ENCODE measurements at regions not wholly inside any gene's neighbourhood (a gene's known extent, or its start where the extent isn't known, plus 50 kb on each side); places are given as distances from the start of the nearest gene placed in this dataset.
"Not testable (repeated sequence)": the region's sequence is repeated elsewhere in the genome, so short reads cannot be mapped to it uniquely, and the experiment has no call there.

GRCh38 chr2:132324005-132324404 lies 92.6 kb upstream of the GPR39 start:
- DNase-seq; H4K20me1 ChIP-seq (ENCODE audit: insufficient read depth); H3K79me2 ChIP-seq (ENCODE audit: insufficient read depth); CTCF ChIA-PET; H3K36me3 ChIP-seq (replicated peaks in 1 of 2; ENCODE audit: control insufficient read depth in 1 of 2, insufficient read depth in 2 of 2, low read length in 1 of 2); H3K27ac ChIP-seq (ENCODE audit: low read depth in 2 of 2, low read length in 1 of 2); H3K27me3 ChIP-seq (ENCODE audit: insufficient read depth); H3K4me1 ChIP-seq (ENCODE audit: control insufficient read depth in 1 of 2, insufficient read depth in 2 of 2, low read depth in 1 of 2, low read length in 1 of 2); H3K9ac ChIP-seq; POLR2A ChIA-PET; H3F3A ChIP-seq (replicated peaks; ENCODE audit: insufficient read depth); H2AFZ ChIP-seq (ENCODE audit: low read depth); H3K9me2 ChIP-seq; H3K4me2 ChIP-seq; H3K4me3 ChIP-seq (ENCODE audit: low read depth in 2 of 2, low read length in 1 of 2); H3K9me3 ChIP-seq: not testable (repeated sequence)
- 58% methylated on average over 1 of the region's 1 CpG for WGBS (ENCODE audit: low lambda C conversion rate)

GRCh38 chr2:132332345-132333033 lies 84.1 kb upstream of the GPR39 start:
- H3K9ac ChIP-seq; H3K36me3 ChIP-seq (replicated peaks in 1 of 2; ENCODE audit: control insufficient read depth in 1 of 2, insufficient read depth in 2 of 2, low read length in 1 of 2); H3K27me3 ChIP-seq (ENCODE audit: insufficient read depth); H3K4me2 ChIP-seq; POLR2A ChIA-PET; H3K9me3 ChIP-seq; CTCF ChIA-PET; H3K4me1 ChIP-seq (ENCODE audit: control insufficient read depth in 1 of 2, insufficient read depth in 2 of 2, low read depth in 1 of 2, low read length in 1 of 2); H3K9me2 ChIP-seq; H2AFZ ChIP-seq (ENCODE audit: low read depth); H3K4me3 ChIP-seq (ENCODE audit: low read depth in 2 of 2, low read length in 1 of 2); H3K79me2 ChIP-seq (ENCODE audit: insufficient read depth); H4K20me1 ChIP-seq (ENCODE audit: insufficient read depth); H3K27ac ChIP-seq (ENCODE audit: low read depth in 2 of 2, low read length in 1 of 2); H3F3A ChIP-seq (replicated peaks; ENCODE audit: insufficient read depth); DNase-seq: not testable (repeated sequence)
- WGBS (ENCODE audit: low lambda C conversion rate) = 73% methylated on average over 21 of the region's 28 CpGs

- H3K9me3 ChIP-seq; H3K4me3 ChIP-seq (ENCODE audit: low read depth in 2 of 2, low read length in 1 of 2); H3K36me3 ChIP-seq (replicated peaks in 1 of 2; ENCODE audit: control insufficient read depth in 1 of 2, insufficient read depth in 2 of 2, low read length in 1 of 2); H3K4me2 ChIP-seq; H4K20me1 ChIP-seq (ENCODE audit: insufficient read depth); H3K9ac ChIP-seq; H3F3A ChIP-seq (replicated peaks; ENCODE audit: insufficient read depth); H2AFZ ChIP-seq (ENCODE audit: low read depth); H3K9me2 ChIP-seq; H3K4me1 ChIP-seq (ENCODE audit: control insufficient read depth in 1 of 2, insufficient read depth in 2 of 2, low read depth in 1 of 2, low read length in 1 of 2); CTCF ChIA-PET; DNase-seq; H3K27me3 ChIP-seq (ENCODE audit: insufficient read depth); H3K79me2 ChIP-seq (ENCODE audit: insufficient read depth); H3K27ac ChIP-seq (ENCODE audit: low read depth in 2 of 2, low read length in 1 of 2); POLR2A ChIA-PET: not testable (repeated sequence)
- 81% methylated on average over 11 of the region's 13 CpGs for WGBS (ENCODE audit: low lambda C conversion rate)
Observed at GRCh38 chr2:132337135-132337534, 79.5 kb upstream of the GPR39 start.

GRCh38 chr2:132337844-132338243 lies 78.8 kb upstream of the GPR39 start:
- H3K9me2 ChIP-seq; H3K27ac ChIP-seq (ENCODE audit: low read depth in 2 of 2, low read length in 1 of 2); H4K20me1 ChIP-seq (ENCODE audit: insufficient read depth); H3K36me3 ChIP-seq (replicated peaks in 1 of 2; ENCODE audit: control insufficient read depth in 1 of 2, insufficient read depth in 2 of 2, low read length in 1 of 2); H3K4me3 ChIP-seq (ENCODE audit: low read depth in 2 of 2, low read length in 1 of 2); H3K9me3 ChIP-seq; H3F3A ChIP-seq (replicated peaks; ENCODE audit: insufficient read depth); H3K79me2 ChIP-seq (ENCODE audit: insufficient read depth); POLR2A ChIA-PET; H2AFZ ChIP-seq (ENCODE audit: low read depth); CTCF ChIA-PET; H3K4me1 ChIP-seq (ENCODE audit: control insufficient read depth in 1 of 2, insufficient read depth in 2 of 2, low read depth in 1 of 2, low read length in 1 of 2); H3K9ac ChIP-seq; H3K4me2 ChIP-seq; H3K27me3 ChIP-seq (ENCODE audit: insufficient read depth); DNase-seq: not testable (repeated sequence)
- 28% methylated on average over 2 of the region's 5 CpGs for WGBS (ENCODE audit: low lambda C conversion rate)
